OCI-LY3 (cell line): ENCODE measurements at regions not wholly inside any gene's neighbourhood (a gene's known extent, or its start where the extent isn't known, plus 50 kb on each side); places are given as distances from the start of the nearest gene placed in this dataset.

Experiments used
- H2AFZ ChIP-seq: fragments of 200-600, 300-600 bp; shearing (Covaris generic); 2 replicates; pipeline ENCODE4 v1.6.0; 2014; ENCODE audit warnings: antibody characterized with exemption, low read depth, low read length
- H3K27ac ChIP-seq: fragments of 200-600, 300-600 bp; sonication (generic); 2 replicates; pipeline ENCODE4 v1.5.1; 2014; ENCODE audit warnings: mild to moderate bottlenecking, low read length, moderate library complexity, mixed read lengths
- H3K27me3 ChIP-seq: fragments of 200-600, 300-600 bp; sonication (generic); 2 replicates; pipeline ENCODE4 v1.6.1; 2014; ENCODE audit warnings: low read depth, low read length, mixed read lengths
- H3K36me3 ChIP-seq: fragments of 200-600, 300-600 bp; sonication (generic); replicated peaks from 2 replicates; pipeline ENCODE3; 2014; ENCODE audit warnings: low read depth, low read length, mixed read lengths
- H3K4me1 ChIP-seq: fragments of 300-600, 200-600 bp; sonication (generic); 2 replicates; pipeline ENCODE4 v1.6.1; 2014; ENCODE audit warnings: low read length, mixed read lengths
- H3K4me2 ChIP-seq: fragments of 200-600, 300-600 bp; sonication (generic); 2 replicates; pipeline ENCODE4 v1.6.1; 2014; ENCODE audit warnings: low read length, mixed read lengths
- H3K4me3 ChIP-seq: fragments of 300-600, 200-600 bp; sonication (generic); 2 replicates; pipeline ENCODE4 v1.5.1; 2014; ENCODE audit warnings: antibody characterized with exemption, mild to moderate bottlenecking, low read length, moderate library complexity
- H3K79me2 ChIP-seq: fragments of 300-600, 200-600 bp; shearing (Covaris generic); 2 replicates; pipeline ENCODE4 v1.6.1; 2014; ENCODE audit warnings: mild to moderate bottlenecking, low read length, mixed read lengths
- H3K9ac ChIP-seq: fragments of 300-600, 200-600 bp; shearing (Covaris generic); 2 replicates; pipeline ENCODE4 v1.6.0; 2014; ENCODE audit warnings: mild to moderate bottlenecking, low read length, moderate library complexity
- H3K9me3 ChIP-seq: fragments of 200-600, 300-600 bp; shearing (Covaris generic); 2 replicates; pipeline ENCODE4 v1.6.1; 2014; ENCODE audit warnings: low read length, mixed read lengths; ENCODE audit not compliant: insufficient read depth
- H4K20me1 ChIP-seq: fragments of 200-600, 300-600 bp; sonication (generic); 2 replicates; pipeline ENCODE4 v1.6.1; 2016; ENCODE audit warnings: low read length, mixed read lengths; ENCODE audit not compliant: insufficient read depth
- CTCF ChIP-seq: fragments of 200-600, 300-600 bp; sonication (generic); IDR thresholded peaks from 2 replicates; pipeline ENCODE4 v1.5.1; 2014; ENCODE audit warnings: antibody characterized with exemption, low read length, low read depth
- EZH2phosphoT487 ChIP-seq: fragments of 200-600 bp; shearing (Covaris generic); IDR thresholded peaks from 2 replicates; pipeline ENCODE4 v1.6.1; 2018; ENCODE audit warnings: antibody characterized with exemption, mixed run types, low read depth

DNA sequence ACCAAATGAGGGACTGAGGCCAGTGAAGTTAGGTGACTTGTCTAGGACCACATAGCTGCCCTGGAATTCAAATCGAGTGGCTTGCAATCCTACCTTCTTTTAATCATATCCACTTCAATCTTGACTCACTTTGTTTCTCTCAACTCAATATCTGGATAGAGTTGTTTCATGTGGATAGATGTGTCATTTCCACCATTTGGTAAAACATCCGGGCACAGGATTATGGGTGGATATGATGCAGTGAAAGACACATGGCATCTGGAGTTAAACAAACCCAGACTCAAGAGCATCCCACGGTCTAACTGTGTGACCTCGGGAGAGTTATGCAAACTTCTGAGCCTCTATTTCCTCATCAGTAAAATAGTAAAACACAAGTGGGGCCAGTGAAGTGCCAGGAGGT is 103.6 kb upstream of the CNKSR3 start:
- H3K4me2 ChIP-seq = no peak overlapping the region
- no peak overlapping the region for H3K4me3 ChIP-seq
- no peaks in the 10 kb centered on the region for H4K20me1 ChIP-seq
- no peak overlapping the region for H3K9ac ChIP-seq
- no peaks in the 10 kb centered on the region for H3K4me1 ChIP-seq
- no peaks in the 10 kb centered on the region for H3K36me3 ChIP-seq
- no peak overlapping the region for H3K27ac ChIP-seq
- no peaks in the 10 kb centered on the region for H3K9me3 ChIP-seq
- no peak overlapping the region for H2AFZ ChIP-seq
- TF ChIP-seq EZH2phosphoT487 = no peak
- TF ChIP-seq CTCF = no peak
- no peaks in the 10 kb centered on the region for H3K79me2 ChIP-seq
- no peaks in the 10 kb centered on the region for H3K27me3 ChIP-seq

GRCh38 chr6:154614641-154615040 is 104.2 kb upstream of the CNKSR3 start:
- H3K4me2 ChIP-seq = no peak overlapping the region
- no peaks in the 10 kb centered on the region for H3K36me3 ChIP-seq
- no peak overlapping the region for H3K4me3 ChIP-seq
- no peaks in the 10 kb centered on the region for H3K9me3 ChIP-seq
- no peak overlapping the region for H2AFZ ChIP-seq
- no peak overlapping the region for H3K9ac ChIP-seq
- H4K20me1 ChIP-seq = no peaks in the 10 kb centered on the region
- TF ChIP-seq CTCF = no peak
- no peak overlapping the region for H3K27ac ChIP-seq
- no peaks in the 10 kb centered on the region for H3K79me2 ChIP-seq
- H3K27me3 ChIP-seq = no peaks in the 10 kb centered on the region
- no peaks in the 10 kb centered on the region for H3K4me1 ChIP-seq

- Histone ChIP-seq H3K9me3 (no peaks in the 10 kb centered on the region), H2AFZ (no peak overlapping the region), H4K20me1 (no peaks in the 10 kb centered on the region), H3K9ac (no peak overlapping the region), H3K79me2 (no peaks in the 10 kb centered on the region), H3K4me1 (no peaks in the 10 kb centered on the region), H3K27ac (no peak overlapping the region), H3K4me3 (no peak overlapping the region), H3K36me3 (no peaks in the 10 kb centered on the region), H3K4me2 (no peak overlapping the region), H3K27me3 (no peaks in the 10 kb centered on the region)
- no peak for TF ChIP-seq CTCF
- no peak for TF ChIP-seq EZH2phosphoT487
Measured at GRCh38 chr6:154615483-154616025, 105.1 kb upstream of the CNKSR3 start.

DNA sequence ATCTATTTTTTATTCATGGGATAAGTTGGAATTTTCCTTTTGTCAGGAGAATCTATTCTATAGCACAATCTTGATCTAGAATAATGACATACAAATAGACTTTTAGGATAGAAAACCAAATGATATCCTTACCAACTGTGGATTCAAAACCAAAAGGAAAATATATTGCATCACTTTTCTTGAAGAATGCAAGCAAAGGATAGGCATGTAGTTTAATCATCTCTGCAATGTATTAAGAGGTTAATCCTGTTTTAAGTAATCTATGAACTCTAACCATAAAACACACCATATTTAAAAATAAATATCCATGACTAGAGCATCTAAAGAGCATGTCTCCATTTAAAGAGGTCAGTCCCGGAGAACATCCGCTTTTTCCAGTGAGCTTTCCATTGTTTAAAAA is 106.7 kb upstream of the CNKSR3 start:
- H3K4me2 ChIP-seq = no peak overlapping the region
- TF ChIP-seq EZH2phosphoT487 (no peak), CTCF (no peak)
- H3K4me1 ChIP-seq = no peaks in the 10 kb centered on the region
- no peak overlapping the region for H3K27ac ChIP-seq
- no peaks in the 10 kb centered on the region for H3K79me2 ChIP-seq
- no peaks in the 10 kb centered on the region for H3K9me3 ChIP-seq
- no peak overlapping the region for H2AFZ ChIP-seq
- no peak overlapping the region for H3K4me3 ChIP-seq
- H3K27me3 ChIP-seq = no peaks in the 10 kb centered on the region
- H3K9ac ChIP-seq = no peak overlapping the region
- no peaks in the 10 kb centered on the region for H4K20me1 ChIP-seq
- H3K36me3 ChIP-seq = no peaks in the 10 kb centered on the region
